ENCODE measurements at regions not wholly inside any gene's neighbourhood (a gene's known extent, or its start where the extent isn't known, plus 50 kb on each side); places are given as distances from the start of the nearest gene placed in this dataset.

DNA sequence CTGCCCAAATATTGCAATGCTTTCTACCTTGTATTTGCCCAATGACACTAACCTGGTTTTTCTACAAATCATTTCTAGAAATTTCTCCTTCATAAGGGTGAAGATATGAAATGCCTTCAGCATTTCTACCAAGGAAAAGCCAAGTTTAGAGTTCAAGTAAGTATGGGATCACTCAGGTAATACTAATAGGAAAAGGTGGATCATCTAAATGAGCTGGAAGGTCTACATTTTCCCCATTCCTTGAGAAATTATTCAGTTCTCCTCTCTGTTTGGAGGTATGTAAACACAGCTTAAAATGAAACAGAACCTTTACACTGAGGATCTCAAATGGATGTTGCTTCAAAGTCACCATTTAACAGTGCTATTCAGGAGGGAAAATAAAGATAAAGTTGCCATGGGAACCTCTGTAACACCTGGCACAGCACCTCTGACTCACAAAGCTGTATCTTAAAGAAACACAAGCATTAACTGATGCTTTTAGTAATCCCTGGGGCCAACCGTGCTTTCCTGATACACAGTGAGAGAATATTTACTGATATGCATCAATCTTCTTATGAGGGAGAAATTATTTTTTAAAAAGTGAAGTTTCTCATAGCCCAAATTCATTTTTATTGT, 161.3 kb downstream of the DRD1 start:
- TF ChIP-seq, protein P1, sequence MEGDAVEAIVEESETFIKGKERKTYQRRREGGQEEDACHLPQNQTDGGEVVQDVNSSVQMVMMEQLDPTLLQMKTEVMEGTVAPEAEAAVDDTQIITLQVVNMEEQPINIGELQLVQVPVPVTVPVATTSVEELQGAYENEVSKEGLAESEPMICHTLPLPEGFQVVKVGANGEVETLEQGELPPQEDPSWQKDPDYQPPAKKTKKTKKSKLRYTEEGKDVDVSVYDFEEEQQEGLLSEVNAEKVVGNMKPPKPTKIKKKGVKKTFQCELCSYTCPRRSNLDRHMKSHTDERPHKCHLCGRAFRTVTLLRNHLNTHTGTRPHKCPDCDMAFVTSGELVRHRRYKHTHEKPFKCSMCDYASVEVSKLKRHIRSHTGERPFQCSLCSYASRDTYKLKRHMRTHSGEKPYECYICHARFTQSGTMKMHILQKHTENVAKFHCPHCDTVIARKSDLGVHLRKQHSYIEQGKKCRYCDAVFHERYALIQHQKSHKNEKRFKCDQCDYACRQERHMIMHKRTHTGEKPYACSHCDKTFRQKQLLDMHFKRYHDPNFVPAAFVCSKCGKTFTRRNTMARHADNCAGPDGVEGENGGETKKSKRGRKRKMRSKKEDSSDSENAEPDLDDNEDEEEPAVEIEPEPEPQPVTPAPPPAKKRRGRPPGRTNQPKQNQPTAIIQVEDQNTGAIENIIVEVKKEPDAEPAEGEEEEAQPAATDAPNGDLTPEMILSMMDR (IDR thresholded peaks at IDR 0.05): no peak
- TF ChIP-seq POLR2A (IDR thresholded peaks at IDR 0.05) (no peak), POLR2AphosphoS5 (IDR thresholded peaks at IDR 0.05) (no peak)

Data from breast epithelium (tissue), 3 donors.